ENCODE measurements at regions not wholly inside any gene's neighbourhood (a gene's known extent, or its start where the extent isn't known, plus 50 kb on each side); places are given as distances from the start of the nearest gene placed in this dataset.

DNA sequence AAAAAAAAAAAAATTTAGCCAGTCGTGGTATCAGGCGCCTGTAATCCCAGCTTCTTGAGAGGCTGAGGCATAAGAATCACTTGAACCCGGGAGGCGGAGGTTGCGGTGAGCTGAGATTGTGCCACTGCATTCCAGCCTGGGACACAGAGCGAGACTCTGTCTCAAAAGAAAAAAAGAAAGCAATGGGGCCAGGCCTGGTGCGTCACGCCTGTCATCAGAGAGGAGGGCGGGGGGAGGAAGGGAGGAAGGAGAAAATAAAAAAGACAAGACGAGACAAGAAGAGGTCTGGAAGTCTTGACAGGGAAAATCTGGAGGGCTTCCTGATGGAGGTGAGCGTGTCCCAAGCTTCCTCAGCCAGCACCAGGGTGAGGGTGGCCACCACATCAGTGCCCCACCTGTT, 54.9 kb upstream of the PTPRS start:
- TF ChIP-seq, protein P1, sequence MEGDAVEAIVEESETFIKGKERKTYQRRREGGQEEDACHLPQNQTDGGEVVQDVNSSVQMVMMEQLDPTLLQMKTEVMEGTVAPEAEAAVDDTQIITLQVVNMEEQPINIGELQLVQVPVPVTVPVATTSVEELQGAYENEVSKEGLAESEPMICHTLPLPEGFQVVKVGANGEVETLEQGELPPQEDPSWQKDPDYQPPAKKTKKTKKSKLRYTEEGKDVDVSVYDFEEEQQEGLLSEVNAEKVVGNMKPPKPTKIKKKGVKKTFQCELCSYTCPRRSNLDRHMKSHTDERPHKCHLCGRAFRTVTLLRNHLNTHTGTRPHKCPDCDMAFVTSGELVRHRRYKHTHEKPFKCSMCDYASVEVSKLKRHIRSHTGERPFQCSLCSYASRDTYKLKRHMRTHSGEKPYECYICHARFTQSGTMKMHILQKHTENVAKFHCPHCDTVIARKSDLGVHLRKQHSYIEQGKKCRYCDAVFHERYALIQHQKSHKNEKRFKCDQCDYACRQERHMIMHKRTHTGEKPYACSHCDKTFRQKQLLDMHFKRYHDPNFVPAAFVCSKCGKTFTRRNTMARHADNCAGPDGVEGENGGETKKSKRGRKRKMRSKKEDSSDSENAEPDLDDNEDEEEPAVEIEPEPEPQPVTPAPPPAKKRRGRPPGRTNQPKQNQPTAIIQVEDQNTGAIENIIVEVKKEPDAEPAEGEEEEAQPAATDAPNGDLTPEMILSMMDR (IDR thresholded peaks at IDR 0.05; ENCODE audit: low read depth, low read length) = no peak
- TF ChIP-seq POLR2A (IDR thresholded peaks at IDR 0.05; ENCODE audit: extremely low read depth, insufficient read length) (no peak), MYC (IDR thresholded peaks at IDR 0.05; ENCODE audit: low read depth, low read length) (no peak)
- TF ChIP-seq, protein P2, sequence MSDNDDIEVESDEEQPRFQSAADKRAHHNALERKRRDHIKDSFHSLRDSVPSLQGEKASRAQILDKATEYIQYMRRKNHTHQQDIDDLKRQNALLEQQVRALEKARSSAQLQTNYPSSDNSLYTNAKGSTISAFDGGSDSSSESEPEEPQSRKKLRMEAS (IDR thresholded peaks at IDR 0.05; ENCODE audit: low read depth, low read length) = no peak

Data from NB4 (cell line).